K562 (cell line): ENCODE measurements at regions not wholly inside any gene's neighbourhood (a gene's known extent, or its start where the extent isn't known, plus 50 kb on each side); places are given as distances from the start of the nearest gene placed in this dataset.

Source experiments
- ATAC-seq: fragments of 200-7000 bp; cut with Tn5 transposase; 3 replicates; pipeline ENCODE4 v1.9.1; 2020; ENCODE audit warnings: moderate library complexity
- BruUV-seq: library from RNA; stranded (reverse); fragments of 400-500 nt; replicated peaks from 2 replicates; lab custom pipeline; 2021; lab: Mats Ljungman, UMichigan
- CTCF ChIA-PET: fragments of 300-600 bp; formaldehyde crosslinking; extraction: SDS; loops from one replicate; lab custom pipeline; 2021; ENCODE audit warnings: low intra/inter-chr PET ratio; lab: Yijun Ruan, JAX
- POLR2A ChIA-PET: fragments of 300-600, 350-650 bp; sonication (Branson Sonifier 250); formaldehyde crosslinking; extraction: SDS; loops from one replicate; lab custom pipeline; 2021; ENCODE audit warnings: antibody characterized with exemption, inconsistent platforms; lab: Yijun Ruan, JAX
- DNase-seq, 4 experiments: peaks; one replicate each; pipeline versions ENCODE4 v3.0.0 to v3.0.0-alpha.2; 2011 to 2018; ENCODE audit warnings: low spot score in 3 of 4, mixed read lengths in 3 of 4; ENCODE audit errors: extremely low read depth in 1 of 4
- FAIRE-seq: peaks from 2 replicates; lab custom pipeline; 2011; peaks lifted over from hg19 to GRCh38; lab: Jason Lieb, UNC
- H2AFZ ChIP-seq: 2 replicates; pipeline ENCODE4 v1.6.0; 2011; ENCODE audit warnings: low read depth, low read length, control low read depth, inconsistent platforms
- H3K27ac ChIP-seq: fragments of 200-600 bp; 3 replicates; pipeline ENCODE4 v1.8.0; 2011; ENCODE audit warnings: low read depth, mild to moderate bottlenecking, control low read depth, inconsistent platforms, low read length, moderate library complexity, mixed read lengths; ENCODE audit errors: extremely low read depth
- H3K27me3 ChIP-seq, 2 experiments: fragments of 300-600 bp in 1 of 2; 2 replicates in 1 of 2; 3 replicates in 1 of 2; pipeline versions ENCODE4 v1.6.0 to v1.8.0; 2011; ENCODE audit warnings: inconsistent platforms in 2 of 2, low read length in 2 of 2, mild to moderate bottlenecking in 1 of 2, mixed read lengths in 1 of 2, moderate library complexity in 1 of 2; ENCODE audit not compliant: control insufficient read depth in 2 of 2, insufficient read depth in 2 of 2
- H3K36me3 ChIP-seq: fragments of 300-600 bp; 3 replicates; pipeline ENCODE4 v1.8.0; 2011; ENCODE audit warnings: mild to moderate bottlenecking, low read length, inconsistent platforms; ENCODE audit not compliant: control insufficient read depth, insufficient read depth
- H3K4me1 ChIP-seq, 2 experiments: fragments of 200-600 bp in 1 of 2; replicated peaks in 1 of 2; 2 replicates in 1 of 2; 3 replicates in 1 of 2; pipeline versions ENCODE4 v1.5.1 to v1.8.0; 2011; ENCODE audit warnings: inconsistent platforms in 2 of 2, low read length in 2 of 2, mild to moderate bottlenecking in 1 of 2, mixed read lengths in 1 of 2, moderate library complexity in 1 of 2; ENCODE audit not compliant: control insufficient read depth in 2 of 2, insufficient read depth in 2 of 2
- H3K4me2 ChIP-seq: 2 replicates; pipeline ENCODE4 v1.6.1; 2011; ENCODE audit warnings: low read length, control low read depth, inconsistent platforms, mixed read lengths; ENCODE audit not compliant: insufficient read depth
- H3K4me3 ChIP-seq: fragments of 200-600 bp; sonication (generic), shearing (Covaris generic); 2 replicates; pipeline ENCODE4 v1.5.1; 2016; ENCODE audit warnings: control low read depth, inconsistent platforms
- H3K79me2 ChIP-seq: fragments of 200-600 bp; 3 replicates; pipeline ENCODE4 v1.8.0; 2011; ENCODE audit warnings: low read length, inconsistent platforms; ENCODE audit not compliant: control insufficient read depth, insufficient read depth
- H3K9ac ChIP-seq, 2 experiments: 2 replicates each; pipeline versions ENCODE4 v1.6.0 to v1.6.1; 2011; ENCODE audit warnings: low read depth in 2 of 2, low read length in 2 of 2, control low read depth in 1 of 2, inconsistent platforms in 1 of 2, mild to moderate bottlenecking in 1 of 2, mixed read lengths in 1 of 2; ENCODE audit not compliant: insufficient read depth in 1 of 2
- H3K9me1 ChIP-seq: one replicate; pipeline ENCODE4 v1.6.0; 2011; ENCODE audit warnings: inconsistent platforms, mild to moderate bottlenecking, low read length, moderate library complexity; ENCODE audit not compliant: control insufficient read depth, insufficient read depth
- H3K9me3 ChIP-seq: replicated peaks from 2 replicates; pipeline ENCODE4 v1.5.1; 2011; ENCODE audit warnings: low read depth, low read length, inconsistent platforms; ENCODE audit not compliant: control insufficient read depth, insufficient read depth
- H4K20me1 ChIP-seq: replicated peaks from 2 replicates; pipeline ENCODE4 v1.6.1; 2011; ENCODE audit warnings: low read length, inconsistent platforms, mixed read lengths; ENCODE audit not compliant: control insufficient read depth, insufficient read depth
- ELF2 ChIP-seq: fragments of 250-450 bp; sonication (Bioruptor Pico); IDR thresholded peaks from 2 replicates; pipeline ENCODE4 v1.5.0; 2021; ENCODE audit warnings: mild to moderate bottlenecking
- ESRRB ChIP-seq: fragments of 250-450 bp; sonication (Bioruptor Pico); IDR thresholded peaks from 2 replicates; pipeline ENCODE4 v1.5.0; 2020; ENCODE audit warnings: mild to moderate bottlenecking, moderate library complexity, borderline replicate concordance
- EWSR1 ChIP-seq: fragments of 450-650 bp; IDR thresholded peaks from 2 replicates; pipeline ENCODE4 v1.6.1; 2018; ENCODE audit warnings: borderline replicate concordance, mild to moderate bottlenecking, low read depth, moderate library complexity; ENCODE audit not compliant: partially characterized antibody
- HDGF ChIP-seq: fragments of 450-650 bp; IDR thresholded peaks from 2 replicates; pipeline ENCODE4 v1.6.1; 2016
- ILK ChIP-seq: fragments of 450-650 bp; IDR thresholded peaks from 2 replicates; pipeline ENCODE4 v1.6.1; 2016; ENCODE audit warnings: missing genetic modification characterization, low read depth, mild to moderate bottlenecking, missing compliant biosample characterization, moderate library complexity, borderline replicate concordance
- NFIC ChIP-seq: fragments of 450-650 bp; IDR thresholded peaks from 2 replicates; pipeline ENCODE4 v1.6.1; 2017; ENCODE audit warnings: mild to moderate bottlenecking, inconsistent platforms
- PCBP2 ChIP-seq: fragments of 200-400 bp; formaldehyde crosslinking; IDR thresholded peaks from 2 replicates; pipeline ENCODE4 v1.6.1; 2018; ENCODE audit warnings: low read length, low read depth, mild to moderate bottlenecking, moderate library complexity; ENCODE audit not compliant: poor library complexity, severe bottlenecking
- POLR2AphosphoS2 ChIP-seq: IDR thresholded peaks from 2 replicates; pipeline ENCODE4 v1.6.1; 2012; ENCODE audit warnings: low read length, improper control_type of control experiment
- POLR2AphosphoS5 ChIP-seq: IDR thresholded peaks from 2 replicates; pipeline ENCODE4 v1.6.1; 2011; ENCODE audit warnings: mild to moderate bottlenecking, low read depth, low read length, moderate library complexity; ENCODE audit not compliant: control insufficient read depth, insufficient read depth
- POU5F1 ChIP-seq: fragments of 150-350 bp; IDR thresholded peaks from 2 replicates; pipeline ENCODE4 v1.6.1; 2014; ENCODE audit warnings: borderline replicate concordance, low read length, low read depth, mild to moderate bottlenecking; ENCODE audit not compliant: partially characterized antibody
- PTTG1 ChIP-seq: fragments of 450-650 bp; IDR thresholded peaks from 2 replicates; pipeline ENCODE4 v1.6.1; 2016; ENCODE audit warnings: low read depth, mild to moderate bottlenecking, missing genetic modification characterization, missing compliant biosample characterization
- ZFX ChIP-seq: sonication (generic); formaldehyde crosslinking; IDR thresholded peaks from 2 replicates; pipeline ENCODE4 v1.8.0; 2022; ENCODE audit warnings: mild to moderate bottlenecking, missing genetic modification reagents, moderate library complexity
- ZNF121 ChIP-seq: sonication (generic); formaldehyde crosslinking; conservative IDR thresholded peaks from 2 replicates; pipeline ENCODE4 v1.8.0; 2022; ENCODE audit warnings: missing genetic modification reagents
- ZNF316 ChIP-seq: fragments of 450-650 bp; IDR thresholded peaks from 2 replicates; pipeline ENCODE4 v1.6.1; 2016
- in situ Hi-C: fragments of 300-500 bp; cut with MboI; formaldehyde crosslinking; loops from 4 replicates; pipeline ENCODE4 v1.15.0; 2018; ENCODE audit warnings: inconsistent platforms, mixed read lengths
- intact Hi-C: fragments of 100-400 bp; cut with micrococcal nuclease; formaldehyde crosslinking; loops from 2 replicates; pipeline ENCODE4 v1.14.2; 2022
- TF ChIP-seq, protein P1 (sequence below): fragments of 250-450 bp; sonication (Bioruptor Pico); IDR thresholded peaks from 2 replicates; pipeline ENCODE4 v1.8.0; 2021; ENCODE audit warnings: borderline replicate concordance, mild to moderate bottlenecking, moderate library complexity; ENCODE audit not compliant: poor library complexity, severe bottlenecking
- TF ChIP-seq, protein P2 (sequence below), 2 experiments: IDR thresholded peaks; 2 replicates each; pipeline ENCODE4 v1.6.1; 2012; ENCODE audit warnings: improper control_type of control experiment in 2 of 2, low read depth in 2 of 2, low read length in 2 of 2, borderline replicate concordance in 1 of 2
- TF ChIP-seq, protein P3 (sequence below), 3 experiments: fragments of 200-800 bp in 1 of 3; fragments of 250-450 bp in 1 of 3; fragments of 450-650 bp in 1 of 3; sonication (Bioruptor Pico) in 1 of 3; sonication (Bioruptor generic) in 1 of 3; formaldehyde crosslinking in 1 of 3; IDR thresholded peaks; 2 replicates each; pipeline versions ENCODE4 v1.6.1 to v1.8.0; 2016 to 2022; ENCODE audit warnings: mild to moderate bottlenecking in 2 of 3, missing genetic modification characterization in 2 of 3, missing compliant biosample characterization in 1 of 3, moderate library complexity in 1 of 3

DNA sequence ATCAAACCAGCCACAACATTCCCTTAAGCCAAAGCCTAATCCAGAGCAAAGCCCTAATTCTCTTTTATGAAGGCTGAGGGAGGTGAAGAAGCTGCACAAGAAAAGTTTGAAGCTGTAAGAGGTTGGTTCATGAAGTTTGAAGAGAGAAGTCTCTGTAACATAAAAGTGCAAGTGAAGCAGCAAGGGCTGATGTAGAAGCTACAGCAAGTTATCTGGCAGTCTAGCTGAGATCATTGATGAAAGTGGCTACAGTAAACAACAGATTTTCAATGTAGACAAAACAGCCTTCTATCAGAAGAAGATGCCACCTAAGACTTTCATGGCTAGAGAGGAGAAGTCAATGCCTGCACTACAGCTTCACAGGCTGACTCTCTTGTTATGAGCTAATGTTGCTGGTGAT lies 52.5 kb downstream of the NACA2 start:
- peaks cover 0 to 5% of the 10 kb centered on the region in 2 experiments; a peak in 3 of 5 replicates for H3K27me3 ChIP-seq
- in situ Hi-C loops, result no loop called here
- ATAC-seq, result no peak
- TF ChIP-seq POLR2AphosphoS5, result no peak
- no peak for TF ChIP-seq ZFX (CRISPR knock-in tag)
- no peak for TF ChIP-seq POU5F1
- no peak for TF ChIP-seq ELF2 (CRISPR knock-in tag)
- TF ChIP-seq ZNF121 (CRISPR knock-in tag), result no peak
- TF ChIP-seq NFIC, result no peak
- TF ChIP-seq EWSR1, result peak; percentile 67
- TF ChIP-seq PTTG1 (tag), result no peak
- no peak for TF ChIP-seq POLR2AphosphoS2
- TF ChIP-seq HDGF, result no peak
- TF ChIP-seq ILK, result no peak
- TF ChIP-seq PCBP2, result no peak
- no peak for TF ChIP-seq ZNF316
- TF ChIP-seq, protein P1, sequence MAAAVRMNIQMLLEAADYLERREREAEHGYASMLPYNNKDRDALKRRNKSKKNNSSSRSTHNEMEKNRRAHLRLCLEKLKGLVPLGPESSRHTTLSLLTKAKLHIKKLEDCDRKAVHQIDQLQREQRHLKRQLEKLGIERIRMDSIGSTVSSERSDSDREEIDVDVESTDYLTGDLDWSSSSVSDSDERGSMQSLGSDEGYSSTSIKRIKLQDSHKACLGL (CRISPR knock-in tag), result no peak
- TF ChIP-seq ESRRB, result no peak
- TF ChIP-seq, protein P2, sequence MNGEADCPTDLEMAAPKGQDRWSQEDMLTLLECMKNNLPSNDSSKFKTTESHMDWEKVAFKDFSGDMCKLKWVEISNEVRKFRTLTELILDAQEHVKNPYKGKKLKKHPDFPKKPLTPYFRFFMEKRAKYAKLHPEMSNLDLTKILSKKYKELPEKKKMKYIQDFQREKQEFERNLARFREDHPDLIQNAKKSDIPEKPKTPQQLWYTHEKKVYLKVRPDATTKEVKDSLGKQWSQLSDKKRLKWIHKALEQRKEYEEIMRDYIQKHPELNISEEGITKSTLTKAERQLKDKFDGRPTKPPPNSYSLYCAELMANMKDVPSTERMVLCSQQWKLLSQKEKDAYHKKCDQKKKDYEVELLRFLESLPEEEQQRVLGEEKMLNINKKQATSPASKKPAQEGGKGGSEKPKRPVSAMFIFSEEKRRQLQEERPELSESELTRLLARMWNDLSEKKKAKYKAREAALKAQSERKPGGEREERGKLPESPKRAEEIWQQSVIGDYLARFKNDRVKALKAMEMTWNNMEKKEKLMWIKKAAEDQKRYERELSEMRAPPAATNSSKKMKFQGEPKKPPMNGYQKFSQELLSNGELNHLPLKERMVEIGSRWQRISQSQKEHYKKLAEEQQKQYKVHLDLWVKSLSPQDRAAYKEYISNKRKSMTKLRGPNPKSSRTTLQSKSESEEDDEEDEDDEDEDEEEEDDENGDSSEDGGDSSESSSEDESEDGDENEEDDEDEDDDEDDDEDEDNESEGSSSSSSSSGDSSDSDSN (IDR thresholded peaks at IDR 0.05; ENCODE audit: borderline replicate concordance in 1 of 2, low read depth in 2 of 2, low read length in 2 of 2), result no peak
- TF ChIP-seq, protein P3, sequence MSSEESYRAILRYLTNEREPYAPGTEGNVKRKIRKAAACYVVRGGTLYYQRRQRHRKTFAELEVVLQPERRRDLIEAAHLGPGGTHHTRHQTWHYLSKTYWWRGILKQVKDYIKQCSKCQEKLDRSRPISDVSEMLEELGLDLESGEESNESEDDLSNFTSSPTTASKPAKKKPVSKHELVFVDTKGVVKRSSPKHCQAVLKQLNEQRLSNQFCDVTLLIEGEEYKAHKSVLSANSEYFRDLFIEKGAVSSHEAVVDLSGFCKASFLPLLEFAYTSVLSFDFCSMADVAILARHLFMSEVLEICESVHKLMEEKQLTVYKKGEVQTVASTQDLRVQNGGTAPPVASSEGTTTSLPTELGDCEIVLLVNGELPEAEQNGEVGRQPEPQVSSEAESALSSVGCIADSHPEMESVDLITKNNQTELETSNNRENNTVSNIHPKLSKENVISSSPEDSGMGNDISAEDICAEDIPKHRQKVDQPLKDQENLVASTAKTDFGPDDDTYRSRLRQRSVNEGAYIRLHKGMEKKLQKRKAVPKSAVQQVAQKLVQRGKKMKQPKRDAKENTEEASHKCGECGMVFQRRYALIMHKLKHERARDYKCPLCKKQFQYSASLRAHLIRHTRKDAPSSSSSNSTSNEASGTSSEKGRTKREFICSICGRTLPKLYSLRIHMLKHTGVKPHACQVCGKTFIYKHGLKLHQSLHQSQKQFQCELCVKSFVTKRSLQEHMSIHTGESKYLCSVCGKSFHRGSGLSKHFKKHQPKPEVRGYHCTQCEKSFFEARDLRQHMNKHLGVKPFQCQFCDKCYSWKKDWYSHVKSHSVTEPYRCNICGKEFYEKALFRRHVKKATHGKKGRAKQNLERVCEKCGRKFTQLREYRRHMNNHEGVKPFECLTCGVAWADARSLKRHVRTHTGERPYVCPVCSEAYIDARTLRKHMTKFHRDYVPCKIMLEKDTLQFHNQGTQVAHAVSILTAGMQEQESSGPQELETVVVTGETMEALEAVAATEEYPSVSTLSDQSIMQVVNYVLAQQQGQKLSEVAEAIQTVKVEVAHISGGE (CRISPR knock-in tag; IDR thresholded peaks at IDR 0.05), result peak in 1 of 3 experiments; percentile 91; a peak in 2 of 6 replicates
- TF ChIP-seq, all 486 proteins: peak for 2
- DNase-seq, result no peak
- no TSS peak for BruUV-seq
- no peaks in the 10 kb centered on the region for H3K9me1 ChIP-seq
- H3K79me2 ChIP-seq, result no peaks in the 10 kb centered on the region
- POLR2A ChIA-PET, result no interaction called here
- H3K4me3 ChIP-seq, result no peak overlapping the region
- H3K27ac ChIP-seq, result no peak overlapping the region
- no peaks in the 10 kb centered on the region for H3K9me3 ChIP-seq
- H3K4me1 ChIP-seq, result no peaks in the 10 kb centered on the region
- H3K9ac ChIP-seq, result no peak overlapping the region
- H3K4me2 ChIP-seq, result no peak overlapping the region
- intact Hi-C loops, result no loop called here
- H3K36me3 ChIP-seq, result no peaks in the 10 kb centered on the region
- FAIRE-seq, result no peak
- no peaks in the 10 kb centered on the region for H4K20me1 ChIP-seq
- no peak overlapping the region for H2AFZ ChIP-seq
- CTCF ChIA-PET, result no interaction called here
